Pancreas (tissue), 10 donors: ENCODE measurements at regions not wholly inside any gene's neighbourhood (a gene's known extent, or its start where the extent isn't known, plus 50 kb on each side); places are given as distances from the start of the nearest gene placed in this dataset.
A peak's percentile ranks its signal among the peaks of the same experiment; 100 is the strongest.

Experiments used
- ATAC-seq, 4 donors: fragments of 200-7000 bp; cut with Tn5 transposase; one replicate each; pipeline versions ENCODE4 v1.8.0 to v1.9.1; 2020; ENCODE audit warnings: mild to moderate bottlenecking in 4 of 4, moderate library complexity in 4 of 4
- DNase-seq, 6 donors: peaks; one replicate each; pipeline ENCODE4 v3.0.0-alpha.2; 2020
- FAIRE-seq: peaks from 2 replicates; lab custom pipeline; 2012; peaks lifted over from hg19 to GRCh38; lab: Jason Lieb, UNC
- H3K27ac ChIP-seq, 4 donors: fragments of 200-600 bp; sonication (generic); 1 replicate in 3 of 4; 2 replicates in 1 of 4; pipeline versions ENCODE4 v1.5.0 to v1.8.0; 2020
- H3K27me3 ChIP-seq, 4 donors: fragments of 200-600 bp; one replicate each; pipeline ENCODE4 v1.8.0; 2021
- H3K36me3 ChIP-seq, 3 donors: fragments of 200-600 bp; sonication (generic) in 1 of 3; one replicate each; pipeline versions ENCODE4 v1.5.0 to v1.8.0; 2020 to 2021
- H3K4me1 ChIP-seq, 3 donors: fragments of 200-600 bp; one replicate each; pipeline ENCODE4 v1.8.0; 2021
- H3K4me3 ChIP-seq, 4 donors: fragments of 200-600 bp; sonication (generic) in 2 of 4; one replicate each; pipeline versions ENCODE4 v1.5.0 to v1.8.0; 2020 to 2021
- H3K9me3 ChIP-seq, 4 donors: fragments of 200-600 bp; one replicate each; pipeline ENCODE4 v1.8.0; 2021
- CTCF ChIP-seq, 4 donors: fragments of 200-600 bp; sonication (generic) in 3 of 4; IDR thresholded peaks; one replicate each; pipeline versions ENCODE4 v1.5.0 to v1.8.0; 2021; ENCODE audit warnings: antibody characterized with exemption in 4 of 4
- WGBS, 2 donors: extraction: QIAGEN DNeasy Blood & Tissue Kit; methylation state at CpG; one replicate each; pipeline ENCODE4 v1.1.7; 2013; 5-methylcytosine and 5-hydroxymethylcytosine counted together
- intact Hi-C, 3 donors: fragments of 100-400 bp; cut with DNase I; formaldehyde crosslinking; loops; one replicate each; pipeline versions ENCODE4 v1.11.1 to v1.14.2; 2022
- donor health status: healthy with polysubstance abuse.
- donor health status: DM: no; HTN: no; CAD: no; lungs with moderate emphysema.
- donor health status: DM: no; HTN: no; CAD: no.
- donor health status: control.
- donor health status: control.
- donor health status: Bipolar disorder and iron deficiency.
- donor health status: DM: yes; HTN: yes; CAD: no.
- donor health status: DM: no; HTN: no; CAD: no.
- donor health status: DM: no; HTN: no; CAD: no.
- donor health status: DM: yes; HTN: yes; CAD: no.

- H3K36me3 ChIP-seq: no peaks in the 10 kb centered on the region
- no peak for FAIRE-seq
- WGBS, 2 donors: 41 to 59% methylated on average over 9 of the region's 9 CpGs
- ATAC-seq: peak in 1 of 4 donors; percentile 15
- H3K4me3 ChIP-seq: no peak overlapping the region
- H3K4me1 ChIP-seq: no peaks in the 10 kb centered on the region
- TF ChIP-seq CTCF (IDR thresholded peaks at IDR 0.05): no peak
- H3K27ac ChIP-seq: no peak overlapping the region
- no peak for DNase-seq
- H3K9me3 ChIP-seq: no peaks in the 10 kb centered on the region
- H3K27me3 ChIP-seq: no peaks in the 10 kb centered on the region
- intact Hi-C loops: no loop called here
These were observed 83.3 kb upstream of the PDE10A start for GRCh38 chr6:165746331-165746730.

- Histone ChIP-seq H3K27ac (no peak overlapping the region), H3K4me3 (no peak overlapping the region), H3K36me3 (no peaks in the 10 kb centered on the region), H3K9me3 (no peaks in the 10 kb centered on the region), H3K4me1 (no peaks in the 10 kb centered on the region), H3K27me3 (no peaks in the 10 kb centered on the region)
- ATAC-seq (no peak), DNase-seq (no peak), FAIRE-seq (no peak)
- WGBS, 2 donors: 72 to 80% methylated on average over 3 of the region's 3 CpGs
- TF ChIP-seq CTCF (IDR thresholded peaks at IDR 0.05): no peak
- intact Hi-C loops: no loop called here
These were observed 82.5 kb upstream of the PDE10A start for GRCh38 chr6:165745492-165745891.

GRCh38 chr6:165744555-165745228, 81.7 kb upstream of the PDE10A start:
- H3K36me3 ChIP-seq: no peaks in the 10 kb centered on the region
- H3K4me1 ChIP-seq: no peaks in the 10 kb centered on the region
- no peaks in the 10 kb centered on the region for H3K27me3 ChIP-seq
- 78 to 89% methylated on average over 1 of the region's 1 CpG for WGBS, 2 donors
- DNase-seq: no peak
- no peak overlapping the region for H3K27ac ChIP-seq
- ATAC-seq: no peak
- intact Hi-C loops: no loop called here
- FAIRE-seq: no peak
- no peaks in the 10 kb centered on the region for H3K9me3 ChIP-seq
- no peak overlapping the region for H3K4me3 ChIP-seq
- TF ChIP-seq CTCF (IDR thresholded peaks at IDR 0.05): no peak

- Histone ChIP-seq H3K27ac (no peak overlapping the region), H3K4me3 (no peak overlapping the region), H3K9me3 (no peaks in the 10 kb centered on the region), H3K36me3 (no peaks in the 10 kb centered on the region), H3K4me1 (no peaks in the 10 kb centered on the region), H3K27me3 (no peaks in the 10 kb centered on the region)
- WGBS, 2 donors: 69 to 76% methylated on average over 6 of the region's 6 CpGs
- DNase-seq (no peak), ATAC-seq (no peak), FAIRE-seq (no peak)
- no peak for TF ChIP-seq CTCF (IDR thresholded peaks at IDR 0.05)
- intact Hi-C loops: no loop called here
These were observed 80.4 kb upstream of the PDE10A start for GRCh38 chr6:165743366-165743898.

- intact Hi-C loops: no loop called here
- ATAC-seq (no peak), FAIRE-seq (no peak), DNase-seq (no peak)
- H3K36me3 ChIP-seq: no peaks in the 10 kb centered on the region
- H3K27ac ChIP-seq: no peak overlapping the region
- WGBS, 2 donors: 63 to 77% methylated on average over 7 of the region's 7 CpGs
- no peak for TF ChIP-seq CTCF (IDR thresholded peaks at IDR 0.05)
- H3K9me3 ChIP-seq: no peaks in the 10 kb centered on the region
- no peak overlapping the region for H3K4me3 ChIP-seq
- H3K27me3 ChIP-seq: no peaks in the 10 kb centered on the region
- H3K4me1 ChIP-seq: no peaks in the 10 kb centered on the region
These were observed 79.0 kb upstream of the PDE10A start for GRCh38 chr6:165742047-165742446.
